Tibial nerve (tissue), 4 donors: ENCODE measurements at regions not wholly inside any gene's neighbourhood (a gene's known extent, or its start where the extent isn't known, plus 50 kb on each side); places are given as distances from the start of the nearest gene placed in this dataset.
A peak's percentile ranks its signal among the peaks of the same experiment; 100 is the strongest.

ENCODE experiments used
- DNase-seq, 2 donors: peaks; one replicate each; pipeline ENCODE4 v3.0.0-alpha.2; 2019; ENCODE audit warnings: low spot score in 2 of 2
- H3K27ac ChIP-seq, 4 donors: fragments of 200-600 bp; sonication (generic) in 3 of 4; one replicate each; pipeline ENCODE4 v1.5.1; 2017 to 2019; ENCODE audit warnings: mild to moderate bottlenecking in 1 of 4
- H3K27me3 ChIP-seq, 2 donors: fragments of 200-600 bp; sonication (generic) in 1 of 2; one replicate each; pipeline versions ENCODE4 v1.5.1 to v1.6.0; 2017 to 2019
- H3K36me3 ChIP-seq, 3 donors: fragments of 200-600 bp; sonication (generic); one replicate each; pipeline ENCODE4 v1.5.1; 2018 to 2019
- H3K4me1 ChIP-seq, 4 donors: fragments of 200-600 bp; sonication (generic) in 3 of 4; one replicate each; pipeline ENCODE4 v1.5.1; 2017 to 2019
- H3K4me3 ChIP-seq, 4 donors: fragments of 200-600 bp; sonication (generic) in 3 of 4; one replicate each; pipeline ENCODE4 v1.5.1; 2017 to 2019; ENCODE audit warnings: mild to moderate bottlenecking in 1 of 4, moderate library complexity in 1 of 4
- H3K9me3 ChIP-seq, 4 donors: fragments of 200-600 bp; sonication (generic) in 3 of 4; one replicate each; pipeline ENCODE4 v1.5.1; 2017 to 2019
- CTCF ChIP-seq, 5 experiments: fragments of 200-600 bp in 3 of 5; fragments of 450-650 bp in 2 of 5; sonication (generic) in 3 of 5; IDR thresholded peaks; one replicate each; pipeline ENCODE4 v1.5.1; 2016 to 2019; ENCODE audit warnings: antibody characterized with exemption in 5 of 5, mild to moderate bottlenecking in 3 of 5, moderate library complexity in 2 of 5
- EP300 ChIP-seq, 2 donors: sonication (generic); formaldehyde crosslinking; IDR thresholded peaks; one replicate each; pipeline ENCODE4 v1.6.1; 2017; ENCODE audit warnings: antibody characterized with exemption in 2 of 2, mild to moderate bottlenecking in 1 of 2
- POLR2A ChIP-seq, 2 donors: fragments of 450-650 bp; IDR thresholded peaks; one replicate each; pipeline ENCODE4 v1.6.1; 2017; ENCODE audit warnings: antibody characterized with exemption in 2 of 2, mild to moderate bottlenecking in 2 of 2, moderate library complexity in 2 of 2
- WGBS, 2 donors: methylation state at CpG; one replicate each; pipeline ENCODE4 v1.1.5; 2018; 5-methylcytosine and 5-hydroxymethylcytosine counted together

- H3K4me1 ChIP-seq: peaks cover 0 to 24% (median 9%) of the 10 kb centered on the region in 4 donors
- no peaks in the 10 kb centered on the region for H3K36me3 ChIP-seq
- no peak for TF ChIP-seq POLR2A (IDR thresholded peaks at IDR 0.05)
- no peak for TF ChIP-seq EP300 (IDR thresholded peaks at IDR 0.05)
- no peak for TF ChIP-seq CTCF (IDR thresholded peaks at IDR 0.05)
- 93 to 97% methylated on average over 9 of the region's 9 CpGs for WGBS, 2 donors
- H3K27me3 ChIP-seq: no peaks in the 10 kb centered on the region
- no peak overlapping the region for H3K27ac ChIP-seq
- no peak overlapping the region for H3K4me3 ChIP-seq
- no peak for DNase-seq
- H3K9me3 ChIP-seq: no peaks in the 10 kb centered on the region
Observed at GRCh38 chr1:213324859-213325258, 273.8 kb downstream of the RPS6KC1 start.

GRCh38 chr1:213325482-213325881 lies 274.4 kb downstream of the RPS6KC1 start:
- Histone ChIP-seq H3K4me3 (no peak overlapping the region), H3K9me3 (no peaks in the 10 kb centered on the region), H3K27ac (peak overlapping the region in 2 of 4 donors; percentile 8 to 65), H3K27me3 (no peaks in the 10 kb centered on the region), H3K4me1 (peaks cover 0 to 24% (median 9%) of the 10 kb centered on the region in 4 donors), H3K36me3 (no peaks in the 10 kb centered on the region)
- WGBS, 2 donors: 76 to 78% methylated on average over 9 of the region's 9 CpGs
- DNase-seq: no peak
- TF ChIP-seq EP300 (IDR thresholded peaks at IDR 0.05): no peak
- TF ChIP-seq POLR2A (IDR thresholded peaks at IDR 0.05): no peak
- no peak for TF ChIP-seq CTCF (IDR thresholded peaks at IDR 0.05)

- Histone ChIP-seq H3K9me3 (no peaks in the 10 kb centered on the region), H3K4me3 (no peak overlapping the region), H3K27ac (peak overlapping the region in 2 of 4 donors; percentile 65 to 68), H3K4me1 (peaks cover 0 to 24% (median 9%) of the 10 kb centered on the region in 4 donors), H3K36me3 (no peaks in the 10 kb centered on the region), H3K27me3 (no peaks in the 10 kb centered on the region)
- WGBS, 2 donors: 32 to 39% methylated on average over 2 of the region's 2 CpGs
- no peak for TF ChIP-seq CTCF (IDR thresholded peaks at IDR 0.05)
- no peak for DNase-seq
Observed at GRCh38 chr1:213326281-213327016, 275.4 kb downstream of the RPS6KC1 start.

- Histone ChIP-seq H3K36me3 (no peaks in the 10 kb centered on the region), H3K27ac (peak overlapping the region in 2 of 4 donors; percentile 65 to 68), H3K27me3 (no peaks in the 10 kb centered on the region), H3K4me1 (peaks cover 0 to 24% (median 9%) of the 10 kb centered on the region in 4 donors), H3K9me3 (no peaks in the 10 kb centered on the region), H3K4me3 (no peak overlapping the region)
- peak; percentile 23 to 69 for DNase-seq
- TF ChIP-seq POLR2A (IDR thresholded peaks at IDR 0.05): no peak
- peak in 1 of 2 donors; percentile 77 for TF ChIP-seq EP300 (IDR thresholded peaks at IDR 0.05)
- 27 to 44% methylated on average over 5 of the region's 5 CpGs for WGBS, 2 donors
Observed at GRCh38 chr1:213327017-213327667, 276.1 kb downstream of the RPS6KC1 start.

- WGBS, 2 donors: 67 to 81% methylated on average over 11 of the region's 11 CpGs
- TF ChIP-seq CTCF (IDR thresholded peaks at IDR 0.05) (no peak), POLR2A (IDR thresholded peaks at IDR 0.05) (no peak), EP300 (IDR thresholded peaks at IDR 0.05) (no peak)
- Histone ChIP-seq H3K27ac (no peak overlapping the region), H3K4me3 (no peak overlapping the region), H3K36me3 (no peaks in the 10 kb centered on the region), H3K4me1 (peaks cover 0 to 24% (median 9%) of the 10 kb centered on the region in 4 donors), H3K9me3 (no peaks in the 10 kb centered on the region), H3K27me3 (no peaks in the 10 kb centered on the region)
- DNase-seq: no peak
Observed at GRCh38 chr1:213329406-213330008, 278.5 kb downstream of the RPS6KC1 start.
